ENCODE measurements at regions not wholly inside any gene's neighbourhood (a gene's known extent, or its start where the extent isn't known, plus 50 kb on each side); places are given as distances from the start of the nearest gene placed in this dataset.

- no peak overlapping the region for H3K4me2 ChIP-seq (ENCODE audit: low read length)
- CTCF ChIA-PET (ENCODE audit: unreplicated experiment): no interaction called here
- intact Hi-C loops (cut with micrococcal nuclease; ENCODE audit: unreplicated experiment): no loop called here
- no TSS peak for BruUV-seq (replicated peaks)
- no peaks in the 10 kb centered on the region for H3K4me1 ChIP-seq (ENCODE audit: insufficient read depth, low read length, poor library complexity, severe bottlenecking)
- H3K79me2 ChIP-seq (ENCODE audit: insufficient read depth, low read depth, low read length): no peaks in the 10 kb centered on the region
- POLR2A ChIA-PET: no interaction called here
- H3K27ac ChIP-seq (ENCODE audit: low read depth, low read length, poor library complexity, severe bottlenecking): no peak overlapping the region
- H3K9me2 ChIP-seq (ENCODE audit: insufficient read depth, low read length): no peaks in the 10 kb centered on the region
- no peak overlapping the region for H2AFZ ChIP-seq (ENCODE audit: low read length)
- H3K36me3 ChIP-seq (ENCODE audit: insufficient read depth, low read length): no peaks in the 10 kb centered on the region
- TF ChIP-seq CTCF (conservative IDR thresholded peaks at IDR 0.05; ENCODE audit: low read length): no peak
- no peak overlapping the region for H3K4me3 ChIP-seq (ENCODE audit: low read depth, low read length, poor library complexity, severe bottlenecking)
- no peaks in the 10 kb centered on the region for H4K20me1 ChIP-seq (ENCODE audit: insufficient read depth, low read length)
- H3K9me3 ChIP-seq (ENCODE audit: low read length): no peaks in the 10 kb centered on the region
- no peak for DNase-seq (ENCODE audit: low spot score)
Observed at GRCh38 chr1:38758820-38759219, 100.8 kb downstream of the RRAGC start.

DNA sequence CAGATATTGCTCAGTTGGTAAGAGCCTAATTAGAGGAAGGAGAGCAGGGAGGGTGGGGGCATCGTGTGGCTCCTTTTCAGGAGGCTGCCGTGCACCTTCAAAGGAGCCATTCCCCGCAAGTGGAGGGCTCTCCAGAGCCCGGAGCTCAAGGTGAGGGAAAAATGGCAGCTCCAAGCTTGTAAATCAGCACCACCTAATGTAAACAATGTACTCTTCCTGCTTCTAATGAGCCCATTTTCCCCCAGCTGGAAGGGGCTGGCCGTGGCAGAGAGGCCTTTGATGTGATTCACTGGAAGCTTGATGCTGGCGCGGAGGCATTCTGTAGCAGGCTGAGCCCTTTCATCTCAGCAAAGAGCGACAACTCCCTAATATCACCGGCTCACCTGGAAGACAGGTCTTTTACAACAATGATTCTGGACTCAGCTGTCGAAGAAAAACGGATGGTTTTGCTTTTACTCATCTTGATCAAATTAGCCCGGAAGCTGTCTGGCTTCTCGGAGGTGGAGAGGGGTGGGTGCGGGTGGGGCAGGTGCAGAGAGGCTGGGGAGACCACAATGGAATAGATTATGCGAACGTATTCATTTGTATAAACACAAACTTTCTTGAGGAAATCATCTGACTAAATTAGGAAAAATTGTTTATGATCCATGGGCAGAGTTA, 112.5 kb downstream of the RRAGC start:
- ChIA-PET CTCF (ENCODE audit: unreplicated experiment) (no interaction called here), POLR2A (no interaction called here)
- BruUV-seq (replicated peaks): no TSS peak
- no peak for TF ChIP-seq CTCF (conservative IDR thresholded peaks at IDR 0.05; ENCODE audit: low read length)
- no peak for TF ChIP-seq EZH2phosphoT487 (IDR thresholded peaks at IDR 0.05; ENCODE audit: borderline replicate concordance, low read depth, low read length)
- Histone ChIP-seq H3K4me1 (ENCODE audit: insufficient read depth, low read length, poor library complexity, severe bottlenecking) (no peaks in the 10 kb centered on the region), H3K9me2 (ENCODE audit: insufficient read depth, low read length) (no peaks in the 10 kb centered on the region), H3K36me3 (ENCODE audit: insufficient read depth, low read length) (no peaks in the 10 kb centered on the region), H3K9me3 (ENCODE audit: low read length) (no peaks in the 10 kb centered on the region), H3K27ac (ENCODE audit: low read depth, low read length, poor library complexity, severe bottlenecking) (no peak overlapping the region), H3K79me2 (ENCODE audit: insufficient read depth, low read depth, low read length) (no peaks in the 10 kb centered on the region), H4K20me1 (ENCODE audit: insufficient read depth, low read length) (no peaks in the 10 kb centered on the region), H3K4me2 (ENCODE audit: low read length) (no peak overlapping the region), H3K4me3 (ENCODE audit: low read depth, low read length, poor library complexity, severe bottlenecking) (no peak overlapping the region), H2AFZ (ENCODE audit: low read length) (no peak overlapping the region)
- DNase-seq (ENCODE audit: low spot score): no peak
- intact Hi-C loops (cut with micrococcal nuclease; ENCODE audit: unreplicated experiment): no loop called here

DNA sequence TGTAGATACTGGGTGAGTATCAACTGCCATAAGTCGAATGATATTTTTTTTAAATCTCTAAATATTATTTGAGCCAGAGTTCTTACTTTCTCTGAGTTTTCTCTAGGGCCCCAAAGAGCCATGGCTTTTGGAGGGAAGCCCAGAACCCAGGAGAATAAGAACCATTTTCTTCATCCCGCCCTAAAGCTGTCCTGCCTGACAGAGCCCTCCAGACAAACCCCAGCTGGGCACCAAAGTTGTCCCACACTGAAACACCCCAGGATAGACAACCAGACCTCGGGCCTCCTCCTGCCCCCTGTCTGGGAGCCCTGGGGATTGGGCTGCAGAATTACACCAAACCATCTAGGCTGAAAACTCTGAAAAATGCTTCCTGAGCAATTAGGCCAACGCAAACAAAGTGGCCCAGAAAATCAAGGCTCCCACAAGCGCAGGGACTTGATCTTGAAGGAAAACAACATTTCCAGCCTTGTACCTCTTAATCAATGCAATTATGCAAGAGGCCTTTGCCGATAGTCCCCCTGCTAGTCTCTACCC, 113.1 kb downstream of the RRAGC start:
- BruUV-seq (replicated peaks): no TSS peak
- no peak overlapping the region for H3K4me2 ChIP-seq (ENCODE audit: low read length)
- H3K36me3 ChIP-seq (ENCODE audit: insufficient read depth, low read length): no peaks in the 10 kb centered on the region
- no peaks in the 10 kb centered on the region for H3K9me3 ChIP-seq (ENCODE audit: low read length)
- no peaks in the 10 kb centered on the region for H4K20me1 ChIP-seq (ENCODE audit: insufficient read depth, low read length)
- no peak for TF ChIP-seq EZH2phosphoT487 (IDR thresholded peaks at IDR 0.05; ENCODE audit: borderline replicate concordance, low read depth, low read length)
- no peak for TF ChIP-seq CTCF (conservative IDR thresholded peaks at IDR 0.05; ENCODE audit: low read length)
- ChIA-PET POLR2A (no interaction called here), CTCF (ENCODE audit: unreplicated experiment) (no interaction called here)
- no peak overlapping the region for H2AFZ ChIP-seq (ENCODE audit: low read length)
- intact Hi-C loops (cut with micrococcal nuclease; ENCODE audit: unreplicated experiment): no loop called here
- no peaks in the 10 kb centered on the region for H3K4me1 ChIP-seq (ENCODE audit: insufficient read depth, low read length, poor library complexity, severe bottlenecking)
- no peaks in the 10 kb centered on the region for H3K79me2 ChIP-seq (ENCODE audit: insufficient read depth, low read depth, low read length)
- H3K4me3 ChIP-seq (ENCODE audit: low read depth, low read length, poor library complexity, severe bottlenecking): no peak overlapping the region
- H3K27ac ChIP-seq (ENCODE audit: low read depth, low read length, poor library complexity, severe bottlenecking): no peak overlapping the region
- DNase-seq (ENCODE audit: low spot score): no peak
- no peaks in the 10 kb centered on the region for H3K9me2 ChIP-seq (ENCODE audit: insufficient read depth, low read length)
